Coronary artery (tissue), 2 donors: ENCODE measurements at regions not wholly inside any gene's neighbourhood (a gene's known extent, or its start where the extent isn't known, plus 50 kb on each side); places are given as distances from the start of the nearest gene placed in this dataset.

Experiments used
- DNase-seq: peaks from one replicate; pipeline ENCODE4 v3.0.0-alpha.2; 2017; ENCODE audit warnings: low spot score
- H3K27ac ChIP-seq, 2 donors: fragments of 200-600 bp; sonication (generic); one replicate each; pipeline ENCODE4 v1.5.1; 2016 to 2019
- H3K4me3 ChIP-seq: fragments of 200-600 bp; sonication (generic); 2 replicates; pipeline ENCODE4 v1.5.1; 2016; ENCODE audit warnings: mild to moderate bottlenecking, moderate library complexity
- CTCF ChIP-seq: fragments of 200-600 bp; sonication (generic); IDR thresholded peaks from one replicate; pipeline ENCODE4 v1.5.1; 2019; ENCODE audit warnings: antibody characterized with exemption

GRCh38 chr9:92179286-92180001, 64.2 kb upstream of the SPTLC1 start:
- H3K27ac ChIP-seq = no peak overlapping the region
- TF ChIP-seq CTCF = no peak
- DNase-seq = no peak
- no peak overlapping the region for H3K4me3 ChIP-seq

DNA sequence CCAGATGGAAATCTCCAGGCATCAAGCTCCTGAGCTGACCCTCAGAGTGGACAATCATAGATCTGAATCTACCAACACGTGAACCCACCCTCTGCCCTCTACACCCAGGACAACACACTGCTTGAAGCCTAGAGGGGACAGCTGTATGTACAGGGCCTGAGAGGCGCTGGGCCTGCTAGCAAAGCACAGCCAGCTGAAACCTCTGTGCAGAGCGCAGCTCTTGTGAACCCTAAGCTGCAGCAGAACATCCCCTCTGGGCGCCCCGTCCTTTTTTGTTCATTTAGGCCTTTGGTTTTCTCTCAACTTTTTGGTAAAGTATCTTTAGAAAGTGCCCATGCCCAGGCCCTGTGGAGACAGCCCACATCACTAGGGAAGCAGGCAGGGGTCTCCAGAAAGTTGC, 62.4 kb upstream of the SPTLC1 start:
- no peak for DNase-seq

GRCh38 chr9:92176800-92177185, 61.6 kb upstream of the SPTLC1 start:
- no peak for DNase-seq
- TF ChIP-seq CTCF = no peak
- Histone ChIP-seq H3K27ac (no peak overlapping the region), H3K4me3 (no peak overlapping the region)

More for the DNA sequence above, 62.4 kb upstream of the SPTLC1 start:
- TF ChIP-seq CTCF = no peak
- Histone ChIP-seq H3K27ac (no peak overlapping the region), H3K4me3 (no peak overlapping the region)

DNA sequence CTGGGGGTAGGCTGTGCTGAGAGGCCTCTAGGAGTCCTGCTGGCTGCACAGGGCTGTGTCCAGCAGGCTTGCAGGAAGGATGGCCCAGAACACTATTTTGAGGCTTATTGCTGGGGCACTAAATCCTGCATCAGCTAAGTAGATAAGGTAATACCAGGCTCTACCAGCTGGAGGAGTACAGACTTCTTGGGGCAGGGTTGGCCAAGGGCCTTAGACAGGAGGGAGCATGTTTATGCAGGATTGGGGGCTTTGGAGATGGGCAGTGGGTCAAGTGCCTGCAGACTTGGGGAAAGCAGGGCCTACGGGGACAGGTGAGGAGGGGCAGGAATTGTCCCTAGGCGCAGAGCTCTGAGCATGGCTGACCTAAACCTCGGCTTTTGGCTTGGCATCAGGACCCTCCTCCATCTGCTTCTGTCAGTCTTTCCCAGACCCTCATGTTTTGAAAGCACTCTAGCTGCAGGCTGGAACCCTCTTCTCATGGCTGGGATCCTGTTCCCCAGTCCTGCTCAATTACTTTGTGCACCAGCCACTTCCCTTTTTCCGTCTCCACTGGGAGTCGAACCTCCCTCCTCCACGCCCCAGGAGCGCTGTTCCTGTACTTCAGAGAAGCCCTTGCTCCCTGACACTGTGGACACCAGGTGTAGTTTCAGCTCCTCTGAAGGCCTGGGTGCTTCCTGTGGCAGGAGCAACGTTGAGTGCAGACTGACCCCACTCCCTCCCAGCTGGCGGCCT, 61.0 kb upstream of the SPTLC1 start:
- no peak overlapping the region for H3K27ac ChIP-seq
- no peak for TF ChIP-seq CTCF
- no peak overlapping the region for H3K4me3 ChIP-seq
- no peak for DNase-seq

- no peak overlapping the region for H3K4me3 ChIP-seq
- TF ChIP-seq CTCF = no peak
- no peak overlapping the region for H3K27ac ChIP-seq
- no peak for DNase-seq
Observed at GRCh38 chr9:92175441-92175840, 60.2 kb upstream of the SPTLC1 start.

GRCh38 chr9:92173318-92173717, 58.1 kb upstream of the SPTLC1 start:
- TF ChIP-seq CTCF = no peak
- DNase-seq = no peak
- H3K4me3 ChIP-seq = no peak overlapping the region
- H3K27ac ChIP-seq = no peak overlapping the region

DNA sequence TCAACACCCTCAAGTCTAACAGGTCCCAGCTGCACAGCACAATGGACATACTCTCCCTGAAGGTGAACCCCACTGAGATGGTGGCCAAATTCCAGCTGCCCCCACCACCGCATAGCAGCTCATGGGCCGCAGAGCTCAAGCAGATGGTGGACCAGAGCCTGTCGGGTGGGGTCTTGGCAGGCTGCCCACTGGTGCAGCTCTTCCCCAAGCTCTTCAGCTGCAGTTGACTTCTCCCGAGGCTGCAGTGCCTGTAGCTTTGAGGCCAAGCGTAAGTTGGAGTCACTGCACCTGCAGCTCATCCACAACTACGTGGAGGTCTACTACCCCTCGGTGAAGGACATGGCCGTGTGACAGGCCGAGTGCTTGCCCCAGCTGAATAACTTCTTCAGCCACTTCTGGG, 56.6 kb upstream of the SPTLC1 start:
- H3K4me3 ChIP-seq = no peak overlapping the region
- DNase-seq = no peak

More for the DNA sequence above, 56.6 kb upstream of the SPTLC1 start:
- no peak overlapping the region for H3K27ac ChIP-seq
- no peak for TF ChIP-seq CTCF
